SU-DHL-6 (cell line): ENCODE measurements at regions not wholly inside any gene's neighbourhood (a gene's known extent, or its start where the extent isn't known, plus 50 kb on each side); places are given as distances from the start of the nearest gene placed in this dataset.

ENCODE experiments used
- H2AFZ ChIP-seq: fragments of 200-600 bp; sonication (generic); 2 replicates; pipeline ENCODE4 v1.6.1; 2014; ENCODE audit warnings: low read depth, mild to moderate bottlenecking, moderate library complexity, mixed read lengths, antibody characterized with exemption, low read length; ENCODE audit not compliant: severe bottlenecking
- H3F3A ChIP-seq: fragments of 200-600 bp; shearing (Covaris generic); 2 replicates; pipeline ENCODE4 v1.6.0; 2016; ENCODE audit warnings: antibody characterized with exemption, mild to moderate bottlenecking; ENCODE audit not compliant: insufficient read depth
- H3K27ac ChIP-seq: fragments of 200-600 bp; sonication (generic); 2 replicates; pipeline ENCODE4 v1.5.1; 2016; ENCODE audit warnings: low read depth, mild to moderate bottlenecking, low read length, moderate library complexity, mixed read lengths
- H3K27me3 ChIP-seq: fragments of 200-600 bp; sonication (generic), shearing (Covaris generic); 2 replicates; pipeline ENCODE4 v1.6.0; 2014; ENCODE audit warnings: mild to moderate bottlenecking, low read length
- H3K36me3 ChIP-seq: fragments of 200-600 bp; sonication (generic); 2 replicates; pipeline ENCODE4 v1.6.1; 2014; ENCODE audit warnings: mild to moderate bottlenecking, low read length, mixed read lengths
- H3K4me2 ChIP-seq: fragments of 300-600, 200-600 bp; shearing (Covaris generic), sonication (generic); 2 replicates; pipeline ENCODE4 v1.6.0; 2014; ENCODE audit warnings: low read length, low read depth, mild to moderate bottlenecking; ENCODE audit not compliant: poor library complexity, severe bottlenecking
- H3K4me3 ChIP-seq: fragments of 200-600 bp; sonication (generic); 2 replicates; pipeline ENCODE4 v1.5.1; 2014; ENCODE audit warnings: antibody characterized with exemption, low read length, mild to moderate bottlenecking, mixed read lengths; ENCODE audit not compliant: insufficient read depth, poor library complexity, severe bottlenecking
- H3K79me2 ChIP-seq: fragments of 200-600 bp; sonication (generic); 2 replicates; pipeline ENCODE4 v1.6.1; 2014; ENCODE audit warnings: mild to moderate bottlenecking, low read length, moderate library complexity; ENCODE audit not compliant: insufficient read depth
- H3K9ac ChIP-seq: fragments of 200-600 bp; sonication (generic); 2 replicates; pipeline ENCODE4 v1.7.0; 2014; ENCODE audit warnings: mild to moderate bottlenecking, low read length
- H3K9me2 ChIP-seq: fragments of 200-600 bp; sonication (generic); replicated peaks from 2 replicates; pipeline ENCODE4 v1.6.1; 2014; ENCODE audit warnings: low read length; ENCODE audit not compliant: insufficient read depth
- H3K9me3 ChIP-seq: fragments of 200-600 bp; sonication (generic); 2 replicates; pipeline ENCODE4 v1.6.1; 2014; ENCODE audit warnings: low read length, mixed read lengths; ENCODE audit not compliant: insufficient read depth
- H4K20me1 ChIP-seq: fragments of 200-600 bp; sonication (generic); 2 replicates; pipeline ENCODE4 v1.6.1; 2014; ENCODE audit warnings: low read depth, mild to moderate bottlenecking, antibody characterized with exemption, low read length, moderate library complexity, mixed read lengths
- EZH2phosphoT487 ChIP-seq: fragments of 200-600 bp; sonication (generic), shearing (Covaris generic); conservative IDR thresholded peaks from 2 replicates; pipeline ENCODE4 v1.6.1; 2018; ENCODE audit warnings: mild to moderate bottlenecking, antibody characterized with exemption, low read length, moderate library complexity, mixed read lengths
- TF ChIP-seq, protein P1 (sequence below): fragments of 200-600 bp; sonication (generic); IDR thresholded peaks from one replicate; pipeline ENCODE4 v1.5.1; 2017; ENCODE audit warnings: antibody characterized with exemption, mild to moderate bottlenecking, low read length, moderate library complexity; ENCODE audit not compliant: insufficient read depth, poor library complexity, severe bottlenecking

- H3K9me2 ChIP-seq = no peaks in the 10 kb centered on the region
- no peaks in the 10 kb centered on the region for H3F3A ChIP-seq
- no peaks in the 10 kb centered on the region for H3K36me3 ChIP-seq
- no peaks in the 10 kb centered on the region for H4K20me1 ChIP-seq
- no peaks in the 10 kb centered on the region for H3K79me2 ChIP-seq
- H2AFZ ChIP-seq = no peak overlapping the region
- H3K27ac ChIP-seq = no peak overlapping the region
- H3K9ac ChIP-seq = no peak overlapping the region
- H3K27me3 ChIP-seq = no peaks in the 10 kb centered on the region
- H3K4me2 ChIP-seq = no peak overlapping the region
- H3K9me3 ChIP-seq = no peaks in the 10 kb centered on the region
- H3K4me3 ChIP-seq = no peak overlapping the region
- TF ChIP-seq, protein P1, sequence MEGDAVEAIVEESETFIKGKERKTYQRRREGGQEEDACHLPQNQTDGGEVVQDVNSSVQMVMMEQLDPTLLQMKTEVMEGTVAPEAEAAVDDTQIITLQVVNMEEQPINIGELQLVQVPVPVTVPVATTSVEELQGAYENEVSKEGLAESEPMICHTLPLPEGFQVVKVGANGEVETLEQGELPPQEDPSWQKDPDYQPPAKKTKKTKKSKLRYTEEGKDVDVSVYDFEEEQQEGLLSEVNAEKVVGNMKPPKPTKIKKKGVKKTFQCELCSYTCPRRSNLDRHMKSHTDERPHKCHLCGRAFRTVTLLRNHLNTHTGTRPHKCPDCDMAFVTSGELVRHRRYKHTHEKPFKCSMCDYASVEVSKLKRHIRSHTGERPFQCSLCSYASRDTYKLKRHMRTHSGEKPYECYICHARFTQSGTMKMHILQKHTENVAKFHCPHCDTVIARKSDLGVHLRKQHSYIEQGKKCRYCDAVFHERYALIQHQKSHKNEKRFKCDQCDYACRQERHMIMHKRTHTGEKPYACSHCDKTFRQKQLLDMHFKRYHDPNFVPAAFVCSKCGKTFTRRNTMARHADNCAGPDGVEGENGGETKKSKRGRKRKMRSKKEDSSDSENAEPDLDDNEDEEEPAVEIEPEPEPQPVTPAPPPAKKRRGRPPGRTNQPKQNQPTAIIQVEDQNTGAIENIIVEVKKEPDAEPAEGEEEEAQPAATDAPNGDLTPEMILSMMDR = no peak
- TF ChIP-seq EZH2phosphoT487 = no peak
These were observed 180.9 kb upstream of the ACTBL2 start for GRCh38 chr5:57663466-57663865.

GRCh38 chr5:57662991-57663390 lies 180.4 kb upstream of the ACTBL2 start:
- Histone ChIP-seq H3K9me2 (no peaks in the 10 kb centered on the region), H3K4me2 (no peak overlapping the region), H3K9ac (no peak overlapping the region), H3K4me3 (no peak overlapping the region), H3F3A (no peaks in the 10 kb centered on the region), H3K9me3 (no peaks in the 10 kb centered on the region), H3K36me3 (no peaks in the 10 kb centered on the region), H3K27me3 (no peaks in the 10 kb centered on the region), H2AFZ (no peak overlapping the region), H3K79me2 (no peaks in the 10 kb centered on the region), H3K27ac (no peak overlapping the region), H4K20me1 (no peaks in the 10 kb centered on the region)
- TF ChIP-seq, protein P1 = no peak
- no peak for TF ChIP-seq EZH2phosphoT487

- TF ChIP-seq, protein P1 = no peak
- TF ChIP-seq EZH2phosphoT487 = no peak
- Histone ChIP-seq H3K79me2 (no peaks in the 10 kb centered on the region), H3K9me3 (no peaks in the 10 kb centered on the region), H3K9ac (no peak overlapping the region), H3K27ac (no peak overlapping the region), H3K4me3 (no peak overlapping the region), H2AFZ (no peak overlapping the region), H3F3A (no peaks in the 10 kb centered on the region), H3K36me3 (no peaks in the 10 kb centered on the region), H3K27me3 (no peaks in the 10 kb centered on the region), H3K4me2 (no peak overlapping the region), H4K20me1 (no peaks in the 10 kb centered on the region), H3K9me2 (no peaks in the 10 kb centered on the region)
These were observed 177.3 kb upstream of the ACTBL2 start for GRCh38 chr5:57659886-57660285.

DNA sequence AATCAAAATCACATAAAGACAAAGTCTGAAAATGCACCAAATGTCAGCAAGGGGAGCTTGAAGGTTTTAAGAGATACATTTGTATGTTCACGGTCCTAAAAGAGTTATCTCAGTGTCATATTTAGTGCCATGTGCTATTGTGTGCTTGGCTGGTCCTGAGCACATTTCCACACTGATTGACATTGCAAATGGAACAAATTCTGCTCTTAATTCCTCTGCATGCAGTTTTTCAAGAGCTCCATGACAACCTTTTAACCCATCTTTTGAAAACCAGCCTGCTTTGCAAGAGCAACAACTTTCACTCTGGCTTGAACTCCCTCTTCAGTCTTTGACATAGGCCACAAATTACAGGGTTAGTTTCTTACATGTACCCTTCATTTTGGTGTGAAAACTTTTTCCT lies 175.4 kb upstream of the ACTBL2 start:
- H3K27ac ChIP-seq = no peak overlapping the region
- no peaks in the 10 kb centered on the region for H3K79me2 ChIP-seq
- H3F3A ChIP-seq = no peaks in the 10 kb centered on the region
- no peaks in the 10 kb centered on the region for H3K27me3 ChIP-seq
- no peaks in the 10 kb centered on the region for H3K36me3 ChIP-seq
- H3K4me3 ChIP-seq = no peak overlapping the region
- TF ChIP-seq, protein P1 = no peak
- TF ChIP-seq EZH2phosphoT487 = no peak
- H3K4me2 ChIP-seq = no peak overlapping the region
- no peaks in the 10 kb centered on the region for H4K20me1 ChIP-seq
- no peak overlapping the region for H3K9ac ChIP-seq
- H3K9me2 ChIP-seq = no peaks in the 10 kb centered on the region
- H3K9me3 ChIP-seq = no peaks in the 10 kb centered on the region
- no peak overlapping the region for H2AFZ ChIP-seq
